ENCODE measurements at regions not wholly inside any gene's neighbourhood (a gene's known extent, or its start where the extent isn't known, plus 50 kb on each side); places are given as distances from the start of the nearest gene placed in this dataset.
A peak's percentile ranks its signal among the peaks of the same experiment; 100 is the strongest.

- no peak for DNase-seq (ENCODE audit: low read depth, low spot score)
These were observed 247.5 kb downstream of the MBNL1 start for GRCh38 chr3:152516216-152516615.

- peak; percentile 18 for DNase-seq (ENCODE audit: low read depth, low spot score)
These were observed 248.8 kb downstream of the MBNL1 start for GRCh38 chr3:152517502-152517901.

GRCh38 chr3:152518346-152518745, 249.6 kb downstream of the MBNL1 start:
- DNase-seq (ENCODE audit: low read depth, low spot score): no peak

- no peak for DNase-seq (ENCODE audit: low read depth, low spot score)
These were observed 250.6 kb downstream of the MBNL1 start for GRCh38 chr3:152519376-152519775.

GRCh38 chr3:152522036-152522435, 253.3 kb downstream of the MBNL1 start:
- DNase-seq (ENCODE audit: low read depth, low spot score): no peak

- no peak for DNase-seq (ENCODE audit: low read depth, low spot score)
These were observed 255.7 kb downstream of the MBNL1 start for GRCh38 chr3:152524198-152525140.

GRCh38 chr3:152531717-152532116, 263.0 kb downstream of the MBNL1 start:
- DNase-seq (ENCODE audit: low read depth, low spot score): no peak

GRCh38 chr3:152538518-152538917, 269.8 kb downstream of the MBNL1 start:
- DNase-seq (ENCODE audit: low read depth, low spot score): no peak

- no peak for DNase-seq (ENCODE audit: low read depth, low spot score)
These were observed 270.5 kb downstream of the MBNL1 start for GRCh38 chr3:152539191-152539764.

GRCh38 chr3:152540120-152540519, 271.4 kb downstream of the MBNL1 start:
- no peak for DNase-seq (ENCODE audit: low read depth, low spot score)

- no peak for DNase-seq (ENCODE audit: low read depth, low spot score)
These were observed 278.4 kb downstream of the MBNL1 start for GRCh38 chr3:152547153-152547552.

GRCh38 chr3:152549263-152549662, 280.5 kb downstream of the MBNL1 start:
- DNase-seq (ENCODE audit: low read depth, low spot score): no peak

GRCh38 chr3:152550284-152550683, 281.6 kb downstream of the MBNL1 start:
- DNase-seq (ENCODE audit: low read depth, low spot score): no peak

- DNase-seq (ENCODE audit: low read depth, low spot score): no peak
These were observed 280.0 kb upstream of the P2RY1 start for GRCh38 chr3:152554980-152555379.

GRCh38 chr3:152555666-152556291, 279.2 kb upstream of the P2RY1 start:
- no peak for DNase-seq (ENCODE audit: low read depth, low spot score)

GRCh38 chr3:152556731-152557254, 278.1 kb upstream of the P2RY1 start:
- DNase-seq (ENCODE audit: low read depth, low spot score): no peak

- DNase-seq (ENCODE audit: low read depth, low spot score): no peak
These were observed 277.5 kb upstream of the P2RY1 start for GRCh38 chr3:152557302-152557999.

- DNase-seq (ENCODE audit: low read depth, low spot score): no peak
These were observed 276.5 kb upstream of the P2RY1 start for GRCh38 chr3:152558386-152558785.

GRCh38 chr3:152559246-152559645, 275.7 kb upstream of the P2RY1 start:
- DNase-seq (ENCODE audit: low read depth, low spot score): no peak

GRCh38 chr3:152564459-152564858, 270.5 kb upstream of the P2RY1 start:
- no peak for DNase-seq (ENCODE audit: low read depth, low spot score)

GRCh38 chr3:152574461-152575079, 260.4 kb upstream of the P2RY1 start:
- peak; percentile 4 for DNase-seq (ENCODE audit: low read depth, low spot score)

All from ELF-1 (cell line).